ENCODE measurements at regions not wholly inside any gene's neighbourhood (a gene's known extent, or its start where the extent isn't known, plus 50 kb on each side); places are given as distances from the start of the nearest gene placed in this dataset.
A peak's percentile ranks its signal among the peaks of the same experiment; 100 is the strongest.

GRCh38 chr14:46215801-46216200 is 435.8 kb downstream of the RPL10L start:
- peaks cover 7% of the 10 kb centered on the region; the same call in 1 of the 2 replicates for H3K4me1 ChIP-seq
- H3K4me3 ChIP-seq (ENCODE audit: low read depth, low read length): no peak overlapping the region
- no peak for TF ChIP-seq CTCF (IDR thresholded peaks at IDR 0.05; ENCODE audit: low read depth, low read length)
- H3K36me3 ChIP-seq: no peaks in the 10 kb centered on the region
- H3K9me3 ChIP-seq: no peaks in the 10 kb centered on the region; the same call in 1 of the 2 replicates
- DNase-seq: peak; percentile 29
- H3K27me3 ChIP-seq: no peaks in the 10 kb centered on the region

- H3K27me3 ChIP-seq: no peaks in the 10 kb centered on the region
- no peak for TF ChIP-seq CTCF (IDR thresholded peaks at IDR 0.05; ENCODE audit: low read depth, low read length)
- peak overlapping the region; percentile 58; the same call in 1 of the 2 replicates for H3K4me3 ChIP-seq (ENCODE audit: low read depth, low read length)
- H3K4me1 ChIP-seq: peaks cover 21% of the 10 kb centered on the region
- no peaks in the 10 kb centered on the region for H3K36me3 ChIP-seq
- no peak for DNase-seq
- no peaks in the 10 kb centered on the region for H3K9me3 ChIP-seq
These were observed 452.9 kb downstream of the RPL10L start for GRCh38 chr14:46198676-46199075.

- Histone ChIP-seq H3K4me3 (ENCODE audit: low read depth, low read length) (peak overlapping the region; percentile 58), H3K27me3 (no peaks in the 10 kb centered on the region), H3K36me3 (no peaks in the 10 kb centered on the region), H3K9me3 (no peaks in the 10 kb centered on the region), H3K4me1 (peaks cover 21% of the 10 kb centered on the region)
- DNase-seq: peak; percentile 5
- TF ChIP-seq CTCF (IDR thresholded peaks at IDR 0.05; ENCODE audit: low read depth, low read length): no peak
These were observed 453.7 kb downstream of the RPL10L start for GRCh38 chr14:46197856-46198255.
